Panc1 (cell line): ENCODE measurements at regions not wholly inside any gene's neighbourhood (a gene's known extent, or its start where the extent isn't known, plus 50 kb on each side); places are given as distances from the start of the nearest gene placed in this dataset.

Experiments used
- POLR2AphosphoS5 ChIP-seq: IDR thresholded peaks from 2 replicates; pipeline ENCODE4 v1.6.1; 2012; ENCODE audit warnings: mild to moderate bottlenecking, low read depth, low read length, moderate library complexity
- TF ChIP-seq, protein P1 (sequence below): fragments of 450-650 bp; IDR thresholded peaks from 2 replicates; pipeline ENCODE4 v1.5.1; 2017; ENCODE audit warnings: mild to moderate bottlenecking
- TF ChIP-seq, protein P2 (sequence below), 2 experiments: IDR thresholded peaks; 2 replicates each; pipeline ENCODE4 v1.6.1; 2011 to 2012; ENCODE audit warnings: low read depth in 2 of 2, control low read depth in 1 of 2, low read length in 1 of 2, mild to moderate bottlenecking in 1 of 2, moderate library complexity in 1 of 2; ENCODE audit not compliant: insufficient read depth in 1 of 2

DNA sequence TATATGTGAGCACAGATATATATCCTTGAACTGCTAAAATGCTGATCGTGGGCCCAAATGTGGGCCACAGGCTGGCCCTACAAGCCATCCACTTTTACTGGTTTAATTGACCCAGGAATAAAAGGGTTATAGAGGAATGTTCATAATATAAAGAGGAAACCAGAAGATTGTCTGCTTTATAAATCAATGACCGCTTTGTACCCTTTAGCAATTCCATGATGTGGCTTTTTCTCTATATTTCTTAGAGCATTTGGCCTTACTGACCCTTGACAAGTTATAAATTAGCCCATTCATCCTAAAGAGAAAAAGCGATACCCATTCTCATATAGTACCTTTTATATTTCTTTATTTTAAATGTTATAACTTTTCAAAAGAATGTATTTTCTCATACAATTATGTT lies 87.1 kb upstream of the ITGA4 start:
- TF ChIP-seq, protein P1, sequence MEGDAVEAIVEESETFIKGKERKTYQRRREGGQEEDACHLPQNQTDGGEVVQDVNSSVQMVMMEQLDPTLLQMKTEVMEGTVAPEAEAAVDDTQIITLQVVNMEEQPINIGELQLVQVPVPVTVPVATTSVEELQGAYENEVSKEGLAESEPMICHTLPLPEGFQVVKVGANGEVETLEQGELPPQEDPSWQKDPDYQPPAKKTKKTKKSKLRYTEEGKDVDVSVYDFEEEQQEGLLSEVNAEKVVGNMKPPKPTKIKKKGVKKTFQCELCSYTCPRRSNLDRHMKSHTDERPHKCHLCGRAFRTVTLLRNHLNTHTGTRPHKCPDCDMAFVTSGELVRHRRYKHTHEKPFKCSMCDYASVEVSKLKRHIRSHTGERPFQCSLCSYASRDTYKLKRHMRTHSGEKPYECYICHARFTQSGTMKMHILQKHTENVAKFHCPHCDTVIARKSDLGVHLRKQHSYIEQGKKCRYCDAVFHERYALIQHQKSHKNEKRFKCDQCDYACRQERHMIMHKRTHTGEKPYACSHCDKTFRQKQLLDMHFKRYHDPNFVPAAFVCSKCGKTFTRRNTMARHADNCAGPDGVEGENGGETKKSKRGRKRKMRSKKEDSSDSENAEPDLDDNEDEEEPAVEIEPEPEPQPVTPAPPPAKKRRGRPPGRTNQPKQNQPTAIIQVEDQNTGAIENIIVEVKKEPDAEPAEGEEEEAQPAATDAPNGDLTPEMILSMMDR, result no peak
- no peak for TF ChIP-seq POLR2AphosphoS5
- TF ChIP-seq, protein P2, sequence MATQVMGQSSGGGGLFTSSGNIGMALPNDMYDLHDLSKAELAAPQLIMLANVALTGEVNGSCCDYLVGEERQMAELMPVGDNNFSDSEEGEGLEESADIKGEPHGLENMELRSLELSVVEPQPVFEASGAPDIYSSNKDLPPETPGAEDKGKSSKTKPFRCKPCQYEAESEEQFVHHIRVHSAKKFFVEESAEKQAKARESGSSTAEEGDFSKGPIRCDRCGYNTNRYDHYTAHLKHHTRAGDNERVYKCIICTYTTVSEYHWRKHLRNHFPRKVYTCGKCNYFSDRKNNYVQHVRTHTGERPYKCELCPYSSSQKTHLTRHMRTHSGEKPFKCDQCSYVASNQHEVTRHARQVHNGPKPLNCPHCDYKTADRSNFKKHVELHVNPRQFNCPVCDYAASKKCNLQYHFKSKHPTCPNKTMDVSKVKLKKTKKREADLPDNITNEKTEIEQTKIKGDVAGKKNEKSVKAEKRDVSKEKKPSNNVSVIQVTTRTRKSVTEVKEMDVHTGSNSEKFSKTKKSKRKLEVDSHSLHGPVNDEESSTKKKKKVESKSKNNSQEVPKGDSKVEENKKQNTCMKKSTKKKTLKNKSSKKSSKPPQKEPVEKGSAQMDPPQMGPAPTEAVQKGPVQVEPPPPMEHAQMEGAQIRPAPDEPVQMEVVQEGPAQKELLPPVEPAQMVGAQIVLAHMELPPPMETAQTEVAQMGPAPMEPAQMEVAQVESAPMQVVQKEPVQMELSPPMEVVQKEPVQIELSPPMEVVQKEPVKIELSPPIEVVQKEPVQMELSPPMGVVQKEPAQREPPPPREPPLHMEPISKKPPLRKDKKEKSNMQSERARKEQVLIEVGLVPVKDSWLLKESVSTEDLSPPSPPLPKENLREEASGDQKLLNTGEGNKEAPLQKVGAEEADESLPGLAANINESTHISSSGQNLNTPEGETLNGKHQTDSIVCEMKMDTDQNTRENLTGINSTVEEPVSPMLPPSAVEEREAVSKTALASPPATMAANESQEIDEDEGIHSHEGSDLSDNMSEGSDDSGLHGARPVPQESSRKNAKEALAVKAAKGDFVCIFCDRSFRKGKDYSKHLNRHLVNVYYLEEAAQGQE (IDR thresholded peaks at IDR 0.05; ENCODE audit: insufficient read depth in 1 of 2, low read depth in 2 of 2, low read length in 1 of 2), result no peak
